ENCODE measurements at regions not wholly inside any gene's neighbourhood (a gene's known extent, or its start where the extent isn't known, plus 50 kb on each side); places are given as distances from the start of the nearest gene placed in this dataset.

- no peak for TF ChIP-seq ZNF384 (IDR thresholded peaks at IDR 0.05)
- no peak for TF ChIP-seq TARDBP (IDR thresholded peaks at IDR 0.05)
- TF ChIP-seq PKNOX1 (IDR thresholded peaks at IDR 0.05), result no peak
- no peak for TF ChIP-seq LEF1 (IDR thresholded peaks at IDR 0.05; ENCODE audit: borderline replicate concordance)
- no peak for TF ChIP-seq SP1 (IDR thresholded peaks at IDR 0.05)
- TF ChIP-seq HDGF (IDR thresholded peaks at IDR 0.05; ENCODE audit: borderline replicate concordance), result no peak
- TF ChIP-seq FOXM1 (IDR thresholded peaks at IDR 0.05; ENCODE audit: borderline replicate concordance), result no peak
- no peak for TF ChIP-seq SUZ12 (IDR thresholded peaks at IDR 0.05)
- no peak for TF ChIP-seq ARNT (IDR thresholded peaks at IDR 0.05)
- TF ChIP-seq CTBP1 (IDR thresholded peaks at IDR 0.05; ENCODE audit: borderline replicate concordance), result no peak
Observed at GRCh38 chr12:115849262-115849943, 428.1 kb downstream of the MED13L start.
